A673 (cell line): ENCODE measurements at regions not wholly inside any gene's neighbourhood (a gene's known extent, or its start where the extent isn't known, plus 50 kb on each side); places are given as distances from the start of the nearest gene placed in this dataset.

Source experiments
- BruUV-seq: library from RNA; stranded (reverse); fragments of 400-500 nt; replicated peaks from 2 replicates; lab custom pipeline; 2021; lab: Mats Ljungman, UMichigan
- CTCF ChIA-PET: fragments of 300-600 bp; sonication (Branson Sonifier 250); formaldehyde crosslinking; loops from one replicate; lab custom pipeline; 2022; ENCODE audit warnings: antibody characterized with exemption; lab: Charles Lee
- POLR2A ChIA-PET: fragments of 300-600 bp; sonication (Branson Sonifier 250); formaldehyde crosslinking; loops from one replicate; lab custom pipeline; 2022; ENCODE audit warnings: antibody characterized with exemption; ENCODE audit not compliant: low non-redundant PET; lab: Charles Lee
- DNase-seq: peaks from one replicate; pipeline ENCODE4 v3.0.0-alpha.2; 2015; ENCODE audit warnings: low spot score
- H3K27ac ChIP-seq: fragments of 200-600 bp; sonication (generic); 2 replicates; pipeline ENCODE4 v1.5.1; 2016; ENCODE audit warnings: mixed run types, low read depth, mild to moderate bottlenecking, mixed read lengths, antibody characterized with exemption, low read length; ENCODE audit not compliant: poor library complexity, severe bottlenecking
- H3K27me3 ChIP-seq: fragments of 200-600 bp; sonication (generic); replicated peaks from 2 replicates; pipeline ENCODE4 v1.6.1; 2017; ENCODE audit warnings: mixed run types, low read depth, mild to moderate bottlenecking, mixed read lengths, antibody characterized with exemption, low read length; ENCODE audit not compliant: insufficient read depth, poor library complexity
- H3K36me3 ChIP-seq: fragments of 200-600 bp; sonication (generic); 2 replicates; pipeline ENCODE4 v1.6.1; 2016; ENCODE audit warnings: mixed run types, mild to moderate bottlenecking, mixed read lengths, antibody characterized with exemption, low read length; ENCODE audit not compliant: insufficient read depth, poor library complexity, severe bottlenecking
- H3K4me1 ChIP-seq: fragments of 200-600 bp; sonication (generic); 2 replicates; pipeline ENCODE4 v1.6.1; 2017; ENCODE audit warnings: mixed run types, mild to moderate bottlenecking, mixed read lengths, antibody characterized with exemption, low read length; ENCODE audit not compliant: insufficient read depth, poor library complexity, severe bottlenecking
- H3K4me3 ChIP-seq: fragments of 200-600 bp; sonication (generic); 2 replicates; pipeline ENCODE4 v1.5.1; 2016; ENCODE audit warnings: low read depth, mixed run types, mild to moderate bottlenecking, mixed read lengths, low read length; ENCODE audit not compliant: poor library complexity, severe bottlenecking
- H3K9me3 ChIP-seq: fragments of 200-600 bp; sonication (generic); 2 replicates; pipeline ENCODE4 v1.6.1; 2016; ENCODE audit warnings: mixed run types, low read depth, mild to moderate bottlenecking, mixed read lengths, antibody characterized with exemption, low read length; ENCODE audit not compliant: poor library complexity, severe bottlenecking
- EZH2 ChIP-seq: fragments of 200-600 bp; sonication (generic); IDR thresholded peaks from 2 replicates; pipeline ENCODE4 v1.6.1; 2017; ENCODE audit warnings: borderline replicate concordance, low read depth, mild to moderate bottlenecking, mixed read lengths, antibody characterized with exemption, low read length; ENCODE audit not compliant: poor library complexity, severe bottlenecking
- intact Hi-C: fragments of 100-400 bp; cut with micrococcal nuclease; formaldehyde crosslinking; loops from one replicate; pipeline ENCODE4 v1.10.0; 2022; ENCODE audit not compliant: unreplicated experiment
- TF ChIP-seq, protein P1 (sequence below): fragments of 300-800, 200-600 bp; sonication (generic); conservative IDR thresholded peaks from 2 replicates; pipeline ENCODE4 v1.5.1; 2017; ENCODE audit warnings: low read depth, mild to moderate bottlenecking, antibody characterized with exemption, low read length, moderate library complexity, mixed read lengths

GRCh38 chr4:24373704-24374103, 210.7 kb downstream of the DHX15 start:
- intact Hi-C loops, result no loop called here
- H3K4me3 ChIP-seq, result no peak overlapping the region
- BruUV-seq, result no TSS peak
- DNase-seq, result no peak
- ChIA-PET POLR2A (no interaction called here), CTCF (no interaction called here)
- no peaks in the 10 kb centered on the region for H3K36me3 ChIP-seq
- no peaks in the 10 kb centered on the region for H3K9me3 ChIP-seq
- H3K4me1 ChIP-seq, result no peaks in the 10 kb centered on the region
- H3K27me3 ChIP-seq, result peaks cover 5% of the 10 kb centered on the region
- H3K27ac ChIP-seq, result no peak overlapping the region
- TF ChIP-seq EZH2, result no peak
- TF ChIP-seq, protein P1, sequence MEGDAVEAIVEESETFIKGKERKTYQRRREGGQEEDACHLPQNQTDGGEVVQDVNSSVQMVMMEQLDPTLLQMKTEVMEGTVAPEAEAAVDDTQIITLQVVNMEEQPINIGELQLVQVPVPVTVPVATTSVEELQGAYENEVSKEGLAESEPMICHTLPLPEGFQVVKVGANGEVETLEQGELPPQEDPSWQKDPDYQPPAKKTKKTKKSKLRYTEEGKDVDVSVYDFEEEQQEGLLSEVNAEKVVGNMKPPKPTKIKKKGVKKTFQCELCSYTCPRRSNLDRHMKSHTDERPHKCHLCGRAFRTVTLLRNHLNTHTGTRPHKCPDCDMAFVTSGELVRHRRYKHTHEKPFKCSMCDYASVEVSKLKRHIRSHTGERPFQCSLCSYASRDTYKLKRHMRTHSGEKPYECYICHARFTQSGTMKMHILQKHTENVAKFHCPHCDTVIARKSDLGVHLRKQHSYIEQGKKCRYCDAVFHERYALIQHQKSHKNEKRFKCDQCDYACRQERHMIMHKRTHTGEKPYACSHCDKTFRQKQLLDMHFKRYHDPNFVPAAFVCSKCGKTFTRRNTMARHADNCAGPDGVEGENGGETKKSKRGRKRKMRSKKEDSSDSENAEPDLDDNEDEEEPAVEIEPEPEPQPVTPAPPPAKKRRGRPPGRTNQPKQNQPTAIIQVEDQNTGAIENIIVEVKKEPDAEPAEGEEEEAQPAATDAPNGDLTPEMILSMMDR, result no peak

- BruUV-seq, result no TSS peak
- Histone ChIP-seq H3K9me3 (no peaks in the 10 kb centered on the region), H3K4me1 (no peaks in the 10 kb centered on the region), H3K4me3 (no peak overlapping the region), H3K27ac (no peak overlapping the region), H3K36me3 (no peaks in the 10 kb centered on the region), H3K27me3 (peaks cover 5% of the 10 kb centered on the region)
- TF ChIP-seq EZH2, result no peak
- TF ChIP-seq, protein P1, result no peak
- ChIA-PET CTCF (no interaction called here), POLR2A (no interaction called here)
- DNase-seq, result no peak
- intact Hi-C loops, result no loop called here
Observed at GRCh38 chr4:24372881-24373280, 211.5 kb downstream of the DHX15 start.

- no peak for DNase-seq
- TF ChIP-seq, protein P1, result no peak
- no peak for TF ChIP-seq EZH2
- Histone ChIP-seq H3K4me1 (no peaks in the 10 kb centered on the region), H3K36me3 (no peaks in the 10 kb centered on the region), H3K4me3 (no peak overlapping the region), H3K9me3 (no peaks in the 10 kb centered on the region), H3K27ac (no peak overlapping the region), H3K27me3 (peaks cover 5% of the 10 kb centered on the region)
- ChIA-PET POLR2A (interaction anchor here (0.7 kb wide), 1 partner anchor 690 kb away, joined by 4 read pairs; no protein-coding TSS in a partner anchor), CTCF (no interaction called here)
- intact Hi-C loops, result no loop called here
- no TSS peak for BruUV-seq
Observed at GRCh38 chr4:24372341-24372740, 212.0 kb downstream of the DHX15 start.
